LNCaP clone FGC (cell line): ENCODE measurements at regions not wholly inside any gene's neighbourhood (a gene's known extent, or its start where the extent isn't known, plus 50 kb on each side); places are given as distances from the start of the nearest gene placed in this dataset.

Experiments used
- DNase-seq: peaks from one replicate; pipeline ENCODE4 v3.0.0-alpha.2; 2011; ENCODE audit warnings: low read depth
- H3K4me3 ChIP-seq: 2 replicates; pipeline ENCODE4 v1.5.1; 2011; ENCODE audit warnings: mild to moderate bottlenecking, low read depth, low read length, control low read depth
- TF ChIP-seq, protein P1 (sequence below): IDR thresholded peaks from 2 replicates; pipeline ENCODE4 v1.5.1; 2012; ENCODE audit warnings: mild to moderate bottlenecking; ENCODE audit not compliant: control insufficient read depth, insufficient read depth; ENCODE audit errors: extremely low read depth

DNA sequence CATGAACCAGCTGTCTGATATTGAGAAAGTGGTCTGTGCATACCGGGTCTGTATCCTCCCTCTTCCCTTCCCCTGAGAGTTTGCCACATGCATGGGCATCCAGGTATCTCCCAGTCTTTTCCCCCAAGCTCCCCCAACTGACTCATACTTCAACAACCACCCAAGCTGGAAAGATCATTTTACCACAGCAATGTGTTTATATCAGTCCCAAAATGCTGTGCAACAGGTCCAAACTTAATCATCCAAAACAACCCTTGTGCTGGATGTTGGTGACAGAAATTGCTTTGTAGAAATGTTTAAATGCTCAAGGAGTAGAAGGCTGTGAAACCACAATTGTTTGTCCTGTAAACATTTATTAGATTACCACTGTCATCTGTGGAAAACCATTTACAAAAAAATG, 286.8 kb upstream of the KLF3 start:
- no peak overlapping the region for H3K4me3 ChIP-seq
- TF ChIP-seq, protein P1, sequence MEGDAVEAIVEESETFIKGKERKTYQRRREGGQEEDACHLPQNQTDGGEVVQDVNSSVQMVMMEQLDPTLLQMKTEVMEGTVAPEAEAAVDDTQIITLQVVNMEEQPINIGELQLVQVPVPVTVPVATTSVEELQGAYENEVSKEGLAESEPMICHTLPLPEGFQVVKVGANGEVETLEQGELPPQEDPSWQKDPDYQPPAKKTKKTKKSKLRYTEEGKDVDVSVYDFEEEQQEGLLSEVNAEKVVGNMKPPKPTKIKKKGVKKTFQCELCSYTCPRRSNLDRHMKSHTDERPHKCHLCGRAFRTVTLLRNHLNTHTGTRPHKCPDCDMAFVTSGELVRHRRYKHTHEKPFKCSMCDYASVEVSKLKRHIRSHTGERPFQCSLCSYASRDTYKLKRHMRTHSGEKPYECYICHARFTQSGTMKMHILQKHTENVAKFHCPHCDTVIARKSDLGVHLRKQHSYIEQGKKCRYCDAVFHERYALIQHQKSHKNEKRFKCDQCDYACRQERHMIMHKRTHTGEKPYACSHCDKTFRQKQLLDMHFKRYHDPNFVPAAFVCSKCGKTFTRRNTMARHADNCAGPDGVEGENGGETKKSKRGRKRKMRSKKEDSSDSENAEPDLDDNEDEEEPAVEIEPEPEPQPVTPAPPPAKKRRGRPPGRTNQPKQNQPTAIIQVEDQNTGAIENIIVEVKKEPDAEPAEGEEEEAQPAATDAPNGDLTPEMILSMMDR, result no peak
- DNase-seq, result no peak

DNA sequence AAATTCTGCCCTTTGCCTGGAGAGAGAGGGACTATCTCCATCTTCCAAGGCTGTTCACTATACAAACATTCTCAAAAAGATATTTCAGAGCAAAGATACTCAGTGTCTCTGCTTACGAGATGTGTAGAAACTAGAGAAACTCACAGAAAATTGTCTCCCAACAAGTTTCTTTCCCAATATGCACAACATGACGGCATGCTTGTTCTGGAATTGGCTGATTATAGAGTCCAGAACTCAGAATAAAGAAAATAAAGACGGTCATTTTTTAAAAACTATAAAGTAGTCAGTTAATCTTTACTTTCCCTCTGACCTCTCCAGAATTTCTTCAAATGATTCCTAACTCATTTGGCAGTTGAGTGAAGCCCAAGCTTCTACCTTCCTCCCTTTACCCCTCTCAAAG, 285.5 kb upstream of the KLF3 start:
- TF ChIP-seq, protein P1, result no peak
- DNase-seq, result no peak
- H3K4me3 ChIP-seq, result no peak overlapping the region

DNA sequence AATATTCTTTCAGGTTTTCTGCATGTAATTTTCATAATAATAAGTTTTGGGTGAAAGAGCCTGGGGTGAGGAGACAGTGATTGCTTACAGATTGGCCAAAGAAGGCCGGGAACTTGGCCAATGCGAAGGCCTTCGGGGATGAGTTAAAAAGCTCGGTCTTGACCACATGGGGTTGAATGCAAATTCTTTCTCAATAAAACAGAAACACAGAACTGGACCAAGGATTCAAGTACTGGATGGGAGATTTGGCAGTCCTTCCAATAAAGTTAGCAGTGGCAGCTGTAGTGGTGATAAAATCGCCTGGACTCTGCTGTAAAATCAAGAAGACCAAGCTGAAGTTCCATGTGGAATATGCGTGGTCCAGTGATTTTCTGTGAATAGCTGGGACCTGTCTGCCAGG, 282.2 kb upstream of the KLF3 start:
- no peak for DNase-seq
- TF ChIP-seq, protein P1, result no peak
- H3K4me3 ChIP-seq, result no peak overlapping the region

DNA sequence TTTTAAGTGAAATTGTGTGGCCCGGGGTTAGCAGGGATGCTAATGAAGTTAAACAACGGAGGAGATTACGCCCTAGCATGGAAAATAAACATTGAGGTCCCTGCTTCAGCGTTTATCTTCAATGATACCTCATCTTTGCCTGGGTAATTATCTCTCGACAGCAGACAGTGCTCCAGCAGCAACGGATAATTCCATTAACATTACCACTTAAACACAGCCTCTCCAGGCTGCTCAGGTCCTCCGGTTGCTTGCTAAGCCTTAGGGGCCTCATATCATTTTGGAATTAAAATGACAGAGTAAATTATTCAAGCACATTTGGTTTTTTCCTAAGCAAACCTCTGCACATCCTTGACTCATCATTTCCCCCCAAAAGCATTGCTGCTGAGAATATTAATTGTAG, 281.5 kb upstream of the KLF3 start:
- DNase-seq, result no peak
- TF ChIP-seq, protein P1, result no peak
- H3K4me3 ChIP-seq, result no peak overlapping the region

DNA sequence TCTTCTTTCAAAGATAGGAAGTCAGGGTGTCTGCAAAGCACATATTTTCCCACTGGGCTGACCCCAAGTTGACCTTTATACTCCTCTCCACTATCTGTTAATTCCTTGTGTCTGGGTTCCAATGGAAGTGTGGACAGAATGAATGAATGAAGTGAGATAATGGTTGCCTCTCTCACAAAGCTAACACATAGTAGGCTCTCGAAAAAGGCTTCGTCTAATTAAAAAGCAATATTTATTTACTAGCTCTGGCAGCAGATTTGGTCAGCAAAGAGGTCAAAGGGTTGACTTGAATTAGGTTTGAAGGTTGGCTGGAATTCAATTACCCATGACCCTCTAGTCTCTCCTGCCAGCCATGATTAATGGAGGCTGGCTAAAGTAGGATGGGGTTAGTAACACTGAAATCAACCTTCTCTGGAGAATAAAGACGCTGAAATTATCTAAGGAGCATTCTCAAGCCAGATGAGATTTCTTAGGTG, 280.3 kb upstream of the KLF3 start:
- TF ChIP-seq, protein P1, result no peak
- DNase-seq, result no peak
- no peak overlapping the region for H3K4me3 ChIP-seq

DNA sequence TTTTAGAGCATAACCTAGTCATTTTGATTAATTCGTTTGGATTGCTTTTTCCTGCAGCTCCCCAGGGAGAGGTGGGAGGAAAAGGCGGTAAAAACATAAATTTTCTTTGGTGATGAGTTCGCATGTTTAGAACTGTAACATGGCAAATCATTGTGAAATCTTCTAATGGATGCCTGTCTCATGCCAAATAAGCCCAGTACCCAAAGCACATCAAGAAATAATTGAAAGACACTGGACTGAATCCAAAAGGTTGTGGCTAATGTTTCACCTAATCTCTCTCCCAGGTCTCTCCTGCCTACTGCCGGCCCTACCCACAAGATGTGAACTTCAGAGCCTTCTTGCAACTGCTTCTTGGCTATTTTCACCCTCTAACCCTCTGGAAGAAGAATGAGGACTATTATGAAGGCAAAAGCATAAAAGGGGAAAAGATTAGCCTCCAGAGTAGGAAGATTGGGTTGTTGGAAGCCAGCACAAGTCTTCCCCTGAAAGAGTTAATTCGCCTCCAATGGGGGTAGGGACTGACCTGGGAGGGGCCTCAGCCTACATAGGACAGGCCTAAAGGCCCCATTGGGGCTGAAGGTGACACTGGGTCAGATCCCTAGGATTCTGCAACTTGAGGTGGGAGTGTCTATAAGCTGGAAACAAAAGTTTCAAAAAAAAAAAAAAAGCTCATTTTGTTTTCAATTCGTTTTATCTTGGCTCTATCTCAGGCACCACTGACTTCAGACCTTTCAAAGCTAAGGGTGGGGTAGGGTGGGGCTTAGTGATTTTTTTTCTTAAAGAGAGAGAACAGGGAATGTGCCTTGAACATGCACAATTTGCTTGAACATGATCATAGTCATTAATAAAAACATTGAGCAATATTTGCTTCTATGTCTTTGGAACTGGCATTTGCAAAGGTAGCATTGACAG, 278.6 kb upstream of the KLF3 start:
- no peak for DNase-seq
- TF ChIP-seq, protein P1, result no peak
- no peak overlapping the region for H3K4me3 ChIP-seq

DNA sequence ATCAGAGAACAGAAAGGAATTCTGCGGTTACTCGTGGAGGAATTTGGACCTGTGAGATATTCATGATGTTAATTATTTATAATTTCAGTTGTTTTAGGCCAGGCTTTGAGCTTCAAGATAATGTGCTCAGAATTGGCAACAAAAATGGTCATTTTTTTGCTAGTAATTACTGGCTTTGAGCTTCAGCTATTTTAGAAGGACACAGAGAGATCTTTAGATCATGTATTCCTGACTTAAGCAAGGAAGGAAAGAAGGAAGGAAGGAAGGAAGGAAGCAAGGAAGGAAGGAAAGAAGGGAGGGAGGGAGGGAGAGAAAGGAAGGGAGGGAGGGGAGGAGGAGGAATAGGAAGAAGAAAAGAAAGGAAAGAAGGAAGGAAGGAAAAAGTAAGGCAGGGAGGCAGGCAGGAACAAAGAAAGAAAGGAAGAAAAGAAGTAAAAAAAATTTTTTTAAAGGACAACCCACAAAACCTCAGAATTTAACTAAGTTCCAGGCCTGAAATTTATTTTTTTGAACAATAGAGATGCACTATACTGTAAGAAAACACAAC, 277.9 kb upstream of the KLF3 start:
- no peak for DNase-seq
- TF ChIP-seq, protein P1, result no peak

More for the DNA sequence above, 277.9 kb upstream of the KLF3 start:
- H3K4me3 ChIP-seq, result no peak overlapping the region
